Prostate gland (tissue), 2 donors: ENCODE measurements at regions not wholly inside any gene's neighbourhood (a gene's known extent, or its start where the extent isn't known, plus 50 kb on each side); places are given as distances from the start of the nearest gene placed in this dataset.
A peak's percentile ranks its signal among the peaks of the same experiment; 100 is the strongest.
"Not testable (repeated sequence)": the region's sequence is repeated elsewhere in the genome, so short reads cannot be mapped to it uniquely, and the experiment has no call there.

Source experiments
- DNase-seq: peaks from one replicate; pipeline ENCODE4 v3.0.0-alpha.2; 2019; ENCODE audit warnings: low spot score
- H3K27ac ChIP-seq, 2 donors: fragments of 200-600 bp; sonication (generic); 2 replicates each; pipeline ENCODE4 v1.5.1; 2017 to 2019
- H3K27me3 ChIP-seq: fragments of 200-600 bp; sonication (generic); replicated peaks from 2 replicates; pipeline ENCODE4 v1.5.1; 2019; ENCODE audit not compliant: insufficient read depth
- H3K36me3 ChIP-seq, 2 donors: fragments of 200-600 bp; sonication (generic); 1 replicate in 1 of 2; 2 replicates in 1 of 2; pipeline versions ENCODE4 v1.5.1 to v1.8.1; 2017 to 2019
- H3K4me1 ChIP-seq: fragments of 200-600 bp; sonication (generic); replicated peaks from 2 replicates; pipeline ENCODE4 v1.5.1; 2019
- H3K4me3 ChIP-seq, 2 donors: fragments of 200-600 bp; sonication (generic); 2 replicates each; pipeline ENCODE4 v1.5.1; 2017 to 2019
- H3K9me3 ChIP-seq: fragments of 200-600 bp; sonication (generic); 2 replicates; pipeline ENCODE4 v1.5.1; 2017
- CTCF ChIP-seq, 4 experiments: fragments of 200-600 bp in 2 of 4; fragments of 450-650 bp in 2 of 4; sonication (generic) in 2 of 4; IDR thresholded peaks; 1 replicate in 3 of 4; 2 replicates in 1 of 4; pipeline ENCODE4 v1.5.1; 2016 to 2019; ENCODE audit warnings: antibody characterized with exemption in 4 of 4, mild to moderate bottlenecking in 2 of 4, moderate library complexity in 2 of 4
- POLR2A ChIP-seq: fragments of 450-650 bp; IDR thresholded peaks from one replicate; pipeline ENCODE4 v1.6.1; 2016; ENCODE audit warnings: antibody characterized with exemption, mild to moderate bottlenecking
- POLR2AphosphoS5 ChIP-seq: sonication (generic); formaldehyde crosslinking; IDR thresholded peaks from one replicate; pipeline ENCODE4 v1.6.1; 2017; ENCODE audit warnings: antibody characterized with exemption
- WGBS: methylation state at CpG from one replicate; pipeline ENCODE4 v1.1.5; 2018; 5-methylcytosine and 5-hydroxymethylcytosine counted together
- intact Hi-C: fragments of 100-400 bp; cut with DNase I; formaldehyde crosslinking; loops from one replicate; pipeline ENCODE4 v1.14.2; 2022

- H3K27ac ChIP-seq = peak overlapping the region; percentile 95 to 96
- WGBS = under 1% methylated on average over 77 of the region's 96 CpGs
- H3K9me3 ChIP-seq, H3K4me1 ChIP-seq, H3K27me3 ChIP-seq, H3K36me3 ChIP-seq, intact Hi-C loops: not testable (repeated sequence)
- H3K4me3 ChIP-seq = peak overlapping the region; percentile 64 to 77
- DNase-seq = peak; percentile 67
- peak; percentile 59 for TF ChIP-seq POLR2A
These were observed 62.6 kb upstream of the CDR2 start for GRCh38 chr16:22436823-22437652.

- DNase-seq, H3K27me3 ChIP-seq, H3K36me3 ChIP-seq, H3K9me3 ChIP-seq, intact Hi-C loops, H3K4me1 ChIP-seq: not testable (repeated sequence)
- WGBS = 0% methylated on average over 4 of the region's 6 CpGs
- peak overlapping the region; percentile 64 to 77 for H3K4me3 ChIP-seq
- H3K27ac ChIP-seq = peak overlapping the region; percentile 95 to 96
These were observed 62.0 kb upstream of the CDR2 start for GRCh38 chr16:22436326-22436822.

GRCh38 chr16:22431314-22431713 lies 56.9 kb upstream of the CDR2 start:
- intact Hi-C loops, H3K9me3 ChIP-seq, H3K36me3 ChIP-seq, H3K4me3 ChIP-seq, H3K27me3 ChIP-seq, H3K27ac ChIP-seq, DNase-seq, H3K4me1 ChIP-seq: not testable (repeated sequence)
- WGBS = 78% methylated on average over 9 of the region's 9 CpGs

GRCh38 chr16:22428654-22429053 lies 54.2 kb upstream of the CDR2 start:
- TF ChIP-seq POLR2A = no peak
- no peak for TF ChIP-seq CTCF (IDR thresholded peaks at IDR 0.05)
- no peak for TF ChIP-seq POLR2AphosphoS5
- peaks cover 0 to 4% of the 10 kb centered on the region in 2 donors for H3K36me3 ChIP-seq
- DNase-seq = no peak
- H3K4me1 ChIP-seq = no peaks in the 10 kb centered on the region
- intact Hi-C loops = no loop called here
- WGBS = 60% methylated on average over 8 of the region's 8 CpGs
- H3K27ac ChIP-seq = no peak overlapping the region
- no peak overlapping the region for H3K4me3 ChIP-seq
- H3K9me3 ChIP-seq = no peaks in the 10 kb centered on the region
- no peaks in the 10 kb centered on the region for H3K27me3 ChIP-seq

- Histone ChIP-seq H3K4me1 (no peaks in the 10 kb centered on the region), H3K36me3 (peaks cover 0 to 4% of the 10 kb centered on the region in 2 donors), H3K4me3 (no peak overlapping the region), H3K27ac (no peak overlapping the region), H3K27me3 (no peaks in the 10 kb centered on the region), H3K9me3 (no peaks in the 10 kb centered on the region)
- no peak for TF ChIP-seq POLR2A
- no peak for TF ChIP-seq CTCF (IDR thresholded peaks at IDR 0.05)
- no peak for TF ChIP-seq POLR2AphosphoS5
- WGBS = 89% methylated on average over 10 of the region's 10 CpGs
- DNase-seq = no peak
- intact Hi-C loops = no loop called here
These were observed 53.1 kb upstream of the CDR2 start for GRCh38 chr16:22427556-22427955.

GRCh38 chr16:22425847-22426246 lies 51.4 kb upstream of the CDR2 start:
- no peak for DNase-seq
- WGBS = 88% methylated on average over 4 of the region's 5 CpGs
- TF ChIP-seq POLR2A = no peak
- Histone ChIP-seq H3K4me1 (no peaks in the 10 kb centered on the region), H3K27me3 (no peaks in the 10 kb centered on the region), H3K4me3 (no peak overlapping the region), H3K27ac (peak overlapping the region in 1 of 2 donors; percentile 78), H3K36me3 (peaks cover 0 to 4% of the 10 kb centered on the region in 2 donors), H3K9me3 (no peaks in the 10 kb centered on the region)
- intact Hi-C loops = no loop called here
